GM19239 (cell line): ENCODE measurements at regions not wholly inside any gene's neighbourhood (a gene's known extent, or its start where the extent isn't known, plus 50 kb on each side); places are given as distances from the start of the nearest gene placed in this dataset.

Source experiments
- DNase-seq: peaks from one replicate; pipeline ENCODE4 v3.0.0; 2011; ENCODE audit warnings: low spot score; ENCODE audit not compliant: insufficient read length
- FAIRE-seq: peaks from 2 replicates; lab custom pipeline; 2011; peaks lifted over from hg19 to GRCh38; lab: Jason Lieb, UNC

- FAIRE-seq = no peak
Observed at GRCh38 chr12:103093499-103094106, 136.1 kb downstream of the ASCL1 start.

GRCh38 chr12:103097496-103097895 is 140.0 kb downstream of the ASCL1 start:
- DNase-seq (no peak), FAIRE-seq (no peak)

More at GRCh38 chr12:103093499-103094106, 136.1 kb downstream of the ASCL1 start:
- no peak for DNase-seq

GRCh38 chr12:103100257-103100831 is 142.9 kb downstream of the ASCL1 start:
- FAIRE-seq = no peak

GRCh38 chr12:103102225-103102744 is 144.8 kb downstream of the ASCL1 start:
- FAIRE-seq (peak; percentile 86), DNase-seq (peak; percentile 22)

More at GRCh38 chr12:103100257-103100831, 142.9 kb downstream of the ASCL1 start:
- DNase-seq = no peak

GRCh38 chr12:103105971-103106597 is 148.6 kb downstream of the ASCL1 start:
- no peak for DNase-seq

GRCh38 chr12:103109861-103110260 is 152.4 kb downstream of the ASCL1 start:
- DNase-seq (no peak), FAIRE-seq (no peak)

More at GRCh38 chr12:103105971-103106597, 148.6 kb downstream of the ASCL1 start:
- peak; percentile 85 for FAIRE-seq

- peak; percentile 97 for FAIRE-seq
- peak; percentile 23 for DNase-seq
Observed at GRCh38 chr12:103114296-103115055, 157.0 kb downstream of the ASCL1 start.

GRCh38 chr12:103128862-103129501 is 171.5 kb downstream of the ASCL1 start:
- FAIRE-seq = no peak
- DNase-seq = no peak

- no peak for DNase-seq
- no peak for FAIRE-seq
Observed at GRCh38 chr12:103130564-103130963, 173.1 kb downstream of the ASCL1 start.

- DNase-seq (no peak), FAIRE-seq (no peak)
Observed at GRCh38 chr12:103138538-103138937, 181.1 kb downstream of the ASCL1 start.

GRCh38 chr12:103139876-103140275 is 182.4 kb downstream of the ASCL1 start:
- FAIRE-seq = no peak
- DNase-seq = no peak

- no peak for DNase-seq
- no peak for FAIRE-seq
Observed at GRCh38 chr12:103140286-103140685, 182.8 kb downstream of the ASCL1 start.

- FAIRE-seq (no peak), DNase-seq (no peak)
Observed at GRCh38 chr12:103144278-103144677, 186.8 kb downstream of the ASCL1 start.

GRCh38 chr12:103160622-103161021 is 203.1 kb downstream of the ASCL1 start:
- DNase-seq = no peak
- no peak for FAIRE-seq

GRCh38 chr12:103161582-103162362 is 204.3 kb downstream of the ASCL1 start:
- no peak for DNase-seq

GRCh38 chr12:103166949-103167348 is 209.5 kb downstream of the ASCL1 start:
- DNase-seq (no peak), FAIRE-seq (no peak)

More at GRCh38 chr12:103161582-103162362, 204.3 kb downstream of the ASCL1 start:
- no peak for FAIRE-seq

GRCh38 chr12:103172447-103173112 is 215.1 kb downstream of the ASCL1 start:
- DNase-seq = no peak
- FAIRE-seq = no peak

- FAIRE-seq (no peak), DNase-seq (no peak)
Observed at GRCh38 chr12:103175625-103176024, 218.2 kb downstream of the ASCL1 start.
